ENCODE measurements at regions not wholly inside any gene's neighbourhood (a gene's known extent, or its start where the extent isn't known, plus 50 kb on each side); places are given as distances from the start of the nearest gene placed in this dataset.

DNA sequence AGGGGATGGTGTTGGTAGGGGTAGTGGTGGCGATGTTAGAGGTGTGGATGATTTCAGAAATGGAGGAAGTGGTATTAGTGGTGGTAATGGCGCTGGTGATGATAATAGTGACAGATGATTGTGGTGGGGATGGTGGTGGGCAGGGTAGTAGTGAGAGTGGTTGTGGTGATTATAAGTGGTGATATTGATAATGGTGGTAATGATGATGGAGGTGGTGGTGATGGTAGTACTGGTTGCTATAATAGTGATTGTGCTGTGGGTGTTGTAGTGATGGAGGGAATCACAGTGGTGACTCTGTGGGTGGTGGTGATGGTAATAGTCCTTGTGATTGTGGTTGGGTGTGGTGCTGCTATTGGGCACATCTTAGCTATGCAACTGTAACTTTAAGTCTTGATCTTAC lies 61.6 kb upstream of the TBX20 start:
- ChIA-PET CTCF (no interaction called here), POLR2A (no interaction called here)
- no peak overlapping the region for H3K4me3 ChIP-seq (ENCODE audit: low read length)
- H3K27me3 ChIP-seq (ENCODE audit: insufficient read depth, low read length, poor library complexity, severe bottlenecking) = no peaks in the 10 kb centered on the region
- H3K27me3 Mint-ChIP-seq = peaks cover 3 to 12% of the 10 kb centered on the region in 2 donors
- no peak for DNase-seq
- no peaks in the 10 kb centered on the region for H3K9me3 Mint-ChIP-seq
- H3K9me3 ChIP-seq (ENCODE audit: low read length) = no peaks in the 10 kb centered on the region
- H3K4me1 Mint-ChIP-seq = no peaks in the 10 kb centered on the region
- H3K36me3 Mint-ChIP-seq = no peaks in the 10 kb centered on the region
- H3K4me3 Mint-ChIP-seq = no peak overlapping the region
- no peak overlapping the region for H3K27ac ChIP-seq (ENCODE audit: low read depth, low read length)
- no peaks in the 10 kb centered on the region for H3K36me3 ChIP-seq (ENCODE audit: insufficient read depth, low read length)
- no peaks in the 10 kb centered on the region for H3K4me1 ChIP-seq (ENCODE audit: insufficient read depth, low read length)
- H3K27ac Mint-ChIP-seq = no peak overlapping the region

DNA sequence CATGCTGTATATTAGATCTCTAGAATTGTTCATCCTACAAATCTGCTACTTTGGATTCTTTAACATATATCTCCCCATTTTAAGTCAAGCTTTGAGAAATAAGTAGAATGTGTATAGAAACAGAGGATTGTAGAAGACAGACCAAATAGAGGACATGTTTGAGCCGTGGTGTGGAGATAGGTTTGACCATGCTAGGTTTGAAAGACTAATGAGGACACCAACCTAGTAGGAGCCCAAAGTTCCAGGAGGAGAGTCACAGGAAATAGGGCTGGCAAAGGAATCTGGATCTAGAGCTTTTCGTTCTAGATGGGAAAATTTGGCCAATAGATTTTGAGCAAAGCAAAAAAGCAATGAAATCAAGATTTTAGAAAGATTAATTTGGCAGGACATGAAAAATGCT lies 60.5 kb upstream of the TBX20 start:
- no peaks in the 10 kb centered on the region for H3K36me3 ChIP-seq (ENCODE audit: insufficient read depth, low read length)
- DNase-seq = no peak
- H3K36me3 Mint-ChIP-seq = no peaks in the 10 kb centered on the region
- CTCF ChIA-PET = no interaction called here
- H3K4me1 ChIP-seq (ENCODE audit: insufficient read depth, low read length) = no peaks in the 10 kb centered on the region
- no peaks in the 10 kb centered on the region for H3K9me3 Mint-ChIP-seq
- H3K27me3 Mint-ChIP-seq = peaks cover 3 to 12% of the 10 kb centered on the region in 2 donors
- H3K27me3 ChIP-seq (ENCODE audit: insufficient read depth, low read length, poor library complexity, severe bottlenecking) = no peaks in the 10 kb centered on the region
- no peak overlapping the region for H3K4me3 Mint-ChIP-seq
- no peak overlapping the region for H3K4me3 ChIP-seq (ENCODE audit: low read length)
- no peaks in the 10 kb centered on the region for H3K4me1 Mint-ChIP-seq
- no peak overlapping the region for H3K27ac Mint-ChIP-seq
- no peaks in the 10 kb centered on the region for H3K9me3 ChIP-seq (ENCODE audit: low read length)
- H3K27ac ChIP-seq (ENCODE audit: low read depth, low read length) = no peak overlapping the region
- POLR2A ChIA-PET = no interaction called here

DNA sequence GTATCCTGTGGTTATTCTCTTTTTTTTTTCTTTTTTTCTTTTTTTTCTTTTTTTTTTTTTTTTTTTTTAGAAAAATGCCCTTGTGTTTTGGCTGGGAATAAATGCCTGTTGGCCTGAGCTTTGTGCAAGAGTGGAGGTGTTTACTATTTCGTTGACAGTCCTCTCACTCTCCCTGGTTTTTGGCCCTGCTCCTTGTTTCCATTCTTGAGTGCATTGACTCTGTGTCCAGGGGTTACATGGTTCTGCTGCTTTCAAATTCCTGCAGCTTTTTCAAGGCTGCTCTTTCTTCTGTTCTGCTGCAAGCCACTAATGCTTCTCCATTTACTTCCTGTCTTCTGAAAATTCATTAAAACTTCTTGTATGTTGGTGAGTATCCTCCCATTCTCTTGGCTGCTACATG lies 59.7 kb upstream of the TBX20 start:
- no peaks in the 10 kb centered on the region for H3K36me3 ChIP-seq (ENCODE audit: insufficient read depth, low read length)
- H3K4me1 ChIP-seq (ENCODE audit: insufficient read depth, low read length) = no peaks in the 10 kb centered on the region
- H3K27ac ChIP-seq (ENCODE audit: low read depth, low read length) = no peak overlapping the region
- no peak overlapping the region for H3K27ac Mint-ChIP-seq
- ChIA-PET CTCF (no interaction called here), POLR2A (no interaction called here)
- no peaks in the 10 kb centered on the region for H3K9me3 ChIP-seq (ENCODE audit: low read length)
- no peaks in the 10 kb centered on the region for H3K9me3 Mint-ChIP-seq
- H3K4me3 Mint-ChIP-seq = no peak overlapping the region
- peaks cover 3 to 12% of the 10 kb centered on the region in 2 donors for H3K27me3 Mint-ChIP-seq
- no peaks in the 10 kb centered on the region for H3K27me3 ChIP-seq (ENCODE audit: insufficient read depth, low read length, poor library complexity, severe bottlenecking)
- no peaks in the 10 kb centered on the region for H3K36me3 Mint-ChIP-seq
- no peak for DNase-seq
- H3K4me1 Mint-ChIP-seq = no peaks in the 10 kb centered on the region
- no peak overlapping the region for H3K4me3 ChIP-seq (ENCODE audit: low read length)
